ENCODE measurements at regions not wholly inside any gene's neighbourhood (a gene's known extent, or its start where the extent isn't known, plus 50 kb on each side); places are given as distances from the start of the nearest gene placed in this dataset.

DNA sequence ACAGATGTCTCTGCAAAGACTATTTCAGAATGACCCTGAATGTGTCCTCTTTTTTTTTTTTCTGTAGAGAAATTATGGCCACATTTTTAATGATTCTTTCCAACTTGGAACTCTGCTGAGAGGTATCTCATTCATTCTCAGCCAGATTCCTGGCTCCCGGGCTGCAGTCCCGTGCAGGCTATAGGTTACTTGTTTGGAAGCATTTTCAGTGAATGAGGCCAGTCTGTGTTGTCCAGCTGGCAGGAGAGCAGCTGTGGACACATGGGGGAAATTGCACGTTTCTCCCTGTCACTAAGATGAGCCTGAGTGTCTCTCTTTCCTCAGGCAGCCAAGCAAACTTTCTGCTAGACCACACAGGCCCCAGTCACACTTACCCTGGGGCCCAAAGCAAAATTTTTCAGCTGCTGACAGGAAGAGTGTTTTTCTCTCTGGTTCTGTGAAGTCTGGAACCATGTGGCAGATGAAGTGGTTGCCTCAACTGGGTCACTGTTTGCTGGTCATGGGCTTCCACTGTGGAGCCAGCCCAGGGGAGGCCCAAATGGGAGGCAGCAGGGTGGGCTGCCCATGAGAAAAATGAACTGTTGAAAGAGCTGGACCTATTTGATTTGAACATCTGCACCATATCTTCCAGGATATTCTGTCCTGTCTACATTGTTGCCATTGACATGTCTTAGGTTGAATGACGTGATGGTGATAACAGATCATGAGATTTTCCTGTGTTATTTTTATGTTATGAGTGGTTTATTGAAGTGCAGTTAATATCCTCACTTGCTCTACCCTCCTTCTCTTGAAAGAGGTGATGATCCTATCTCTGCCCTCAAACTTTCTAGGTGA, 431.2 kb downstream of the LPIN1 start:
- peak in 1 of 2 experiments; percentile 36 for DNase-seq

GRCh38 chr2:12178289-12179080, 432.1 kb downstream of the LPIN1 start:
- DNase-seq, result no peak

GRCh38 chr2:12180031-12180430, 433.6 kb downstream of the LPIN1 start:
- no peak for DNase-seq

- no peak for DNase-seq
Observed at GRCh38 chr2:12183032-12183645, 436.7 kb downstream of the LPIN1 start.

DNA sequence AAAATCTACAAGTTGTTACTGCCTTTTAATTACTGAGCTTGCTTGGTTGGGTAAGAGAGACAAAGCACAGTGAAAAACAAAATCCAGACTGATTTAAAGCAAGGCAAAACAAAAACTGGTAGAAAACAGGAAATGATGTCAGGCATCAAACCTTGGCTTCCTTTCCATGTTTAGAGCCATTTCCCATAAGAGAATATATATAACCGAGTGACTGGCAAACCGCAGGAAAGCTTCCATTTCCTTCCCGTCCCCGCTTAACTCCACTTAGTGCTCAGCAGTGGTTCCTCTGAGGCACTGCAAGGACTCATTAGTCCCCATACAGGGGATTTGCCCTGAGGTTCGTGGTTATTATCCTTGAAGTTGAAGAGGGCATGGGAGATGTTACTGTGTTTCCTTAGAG, 446.3 kb downstream of the LPIN1 start:
- no peak for DNase-seq

DNA sequence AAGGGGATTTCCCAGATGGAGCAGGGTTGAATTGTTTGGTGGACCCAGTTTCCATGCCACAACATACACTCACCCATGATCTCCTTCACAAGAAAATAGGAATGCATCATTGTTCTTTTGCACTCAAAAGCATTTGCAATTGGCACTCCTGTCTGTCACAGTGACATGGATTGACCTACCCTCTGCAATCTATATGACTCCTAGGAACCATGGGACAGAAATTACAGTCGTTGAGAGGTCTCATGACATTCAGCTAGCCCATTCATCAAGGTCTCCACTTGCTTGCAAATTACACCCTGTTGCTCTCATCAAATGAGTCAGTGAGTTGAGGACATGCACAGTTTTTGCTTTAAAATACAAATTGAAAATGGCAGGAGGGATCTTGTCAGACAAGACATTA, 448.5 kb downstream of the LPIN1 start:
- no peak for DNase-seq

GRCh38 chr2:12196495-12196894, 450.1 kb downstream of the LPIN1 start:
- no peak for DNase-seq

DNA sequence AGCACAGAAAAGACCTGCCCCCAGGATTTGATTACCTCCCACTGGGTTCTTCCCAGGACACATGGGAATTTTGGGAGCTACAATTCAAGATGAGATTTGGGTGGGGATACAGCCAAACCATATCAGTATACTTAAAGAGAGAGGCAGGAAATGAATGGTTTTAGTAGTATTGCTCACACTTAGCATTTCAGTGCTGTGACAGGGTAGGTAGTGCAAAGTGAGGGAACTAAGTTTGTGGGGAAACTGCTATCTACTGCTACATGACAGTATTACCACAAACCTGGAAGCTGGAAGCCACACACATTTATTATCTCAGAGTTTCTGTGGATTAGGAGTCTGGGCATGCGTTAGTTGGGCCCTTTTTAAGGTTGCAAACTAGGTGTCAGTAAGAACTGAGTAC, 450.7 kb downstream of the LPIN1 start:
- no peak for DNase-seq

- DNase-seq, result no peak
Observed at GRCh38 chr2:12199491-12200211, 453.2 kb downstream of the LPIN1 start.

- DNase-seq, result no peak
Observed at GRCh38 chr2:12201369-12201768, 454.9 kb downstream of the LPIN1 start.

GRCh38 chr2:12202313-12203075, 456.1 kb downstream of the LPIN1 start:
- no peak for DNase-seq

DNA sequence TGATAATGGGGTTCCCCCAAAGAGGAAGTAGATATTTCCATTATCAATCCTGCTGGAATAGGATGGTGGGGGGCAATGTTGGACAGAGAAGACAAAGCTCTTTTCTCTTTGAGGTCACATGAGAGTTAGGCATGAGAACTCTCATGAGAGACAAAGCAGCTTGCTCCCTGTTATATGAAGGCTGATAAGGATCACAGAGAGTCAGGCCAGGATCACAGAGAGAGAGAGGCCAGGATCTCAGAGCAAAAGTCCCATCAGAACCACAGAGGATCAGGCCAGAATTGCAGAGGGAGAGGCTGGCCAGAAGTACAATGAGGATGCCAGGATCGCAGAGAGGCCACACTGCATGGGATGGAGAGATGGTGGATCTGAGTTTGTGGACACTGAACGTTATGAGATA, 457.1 kb downstream of the LPIN1 start:
- no peak for DNase-seq

GRCh38 chr2:12205086-12205485, 458.7 kb downstream of the LPIN1 start:
- no peak for DNase-seq

DNA sequence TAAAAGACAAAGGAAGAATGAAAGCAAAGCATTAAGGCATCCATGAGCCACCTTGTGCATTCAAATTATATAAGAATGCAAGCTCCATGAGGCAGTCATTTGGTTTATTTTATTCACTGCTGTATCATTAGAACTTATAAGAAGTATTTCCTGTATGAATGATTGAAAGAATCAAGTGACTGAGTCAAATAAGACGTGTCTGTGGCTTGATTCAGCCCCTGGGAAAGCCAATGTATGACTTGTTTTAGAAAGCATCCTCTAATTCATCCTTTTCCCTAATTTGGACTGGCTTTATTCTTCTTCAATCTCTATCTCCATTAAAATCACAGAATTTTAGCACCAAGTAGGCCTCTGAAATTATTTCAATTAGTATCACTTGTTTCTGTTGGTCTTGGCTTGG, 461.1 kb downstream of the LPIN1 start:
- DNase-seq, result no peak

DNA sequence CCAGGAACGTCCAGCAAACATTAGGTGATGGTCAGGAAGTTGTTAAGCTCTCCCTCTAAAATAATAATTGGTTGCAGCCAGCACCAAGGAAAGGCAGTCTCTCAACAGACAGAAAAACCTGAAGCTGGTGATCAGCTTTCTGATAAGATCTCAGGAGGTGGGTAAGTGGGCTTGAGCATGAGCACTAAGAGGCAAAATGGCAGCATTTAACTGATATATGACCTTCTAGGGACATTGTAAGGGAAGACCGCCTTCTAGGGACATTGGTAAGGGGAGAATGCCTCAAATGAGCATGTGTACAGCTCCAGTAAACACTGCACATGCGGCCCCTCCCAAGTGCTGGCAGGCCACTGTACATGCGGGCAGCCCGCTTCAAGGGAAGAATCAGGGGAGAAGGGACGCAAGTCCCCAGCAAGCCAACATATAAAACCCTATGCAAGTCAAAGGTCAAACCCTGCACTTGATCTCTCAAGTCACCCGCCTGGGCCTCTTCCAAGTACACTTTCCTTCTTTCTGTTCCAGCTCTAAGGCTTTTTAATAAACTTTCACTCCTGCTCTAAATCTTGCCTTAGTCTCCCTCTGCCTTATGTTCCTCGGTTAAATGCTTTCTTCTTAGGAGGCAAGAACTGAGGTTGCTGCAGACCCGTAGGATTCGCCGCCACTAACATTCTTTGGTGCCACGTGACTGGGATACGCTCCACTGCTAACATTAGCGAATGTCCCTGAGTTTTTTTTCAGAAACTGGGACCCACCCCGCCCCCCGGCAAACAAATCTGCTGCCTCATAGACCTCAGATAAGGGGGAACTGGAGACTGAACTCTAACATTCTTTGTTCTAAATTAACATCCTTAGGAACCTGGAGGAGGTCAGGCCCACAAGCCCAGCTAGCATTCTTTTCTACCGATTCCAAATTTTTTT, 463.8 kb downstream of the LPIN1 start:
- no peak for DNase-seq

DNA sequence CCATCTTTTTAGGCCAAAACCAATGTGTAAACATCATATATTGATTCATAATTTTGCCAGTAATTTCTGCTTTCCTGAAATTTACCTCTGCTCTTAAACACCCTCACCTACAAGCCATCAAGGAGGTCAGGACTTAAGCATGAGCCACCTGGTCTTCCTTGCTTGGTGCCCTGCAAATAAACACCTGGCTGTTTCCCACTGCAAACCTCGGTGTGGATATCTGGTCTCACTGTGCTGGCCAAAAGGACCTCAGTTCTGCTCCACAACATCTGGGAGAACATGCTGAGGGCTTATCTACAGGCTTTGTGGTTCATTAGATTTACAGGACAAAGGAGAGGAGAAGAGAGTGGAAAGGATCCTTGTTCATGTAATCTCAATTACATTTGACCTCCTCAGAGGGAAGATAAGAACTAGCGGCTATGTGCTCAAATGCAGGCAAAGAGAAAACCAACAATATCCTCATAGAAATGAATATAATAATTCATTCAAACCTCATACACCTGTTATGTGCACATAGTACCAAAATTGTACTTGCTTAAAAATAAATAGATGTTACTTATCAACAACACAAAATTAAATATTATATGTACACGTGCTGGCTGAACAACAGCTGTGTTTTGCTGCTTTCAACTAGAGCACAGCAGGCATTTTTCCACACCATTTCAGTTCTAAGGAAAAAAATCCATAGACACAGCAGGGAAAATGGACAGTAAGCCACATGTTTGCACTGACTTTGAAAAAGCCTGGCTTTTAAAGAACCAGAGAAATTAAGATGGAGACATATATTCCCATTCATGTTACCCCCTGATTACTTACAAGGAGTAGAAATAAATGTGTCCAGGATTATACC, 465.1 kb downstream of the LPIN1 start:
- no peak for DNase-seq

DNA sequence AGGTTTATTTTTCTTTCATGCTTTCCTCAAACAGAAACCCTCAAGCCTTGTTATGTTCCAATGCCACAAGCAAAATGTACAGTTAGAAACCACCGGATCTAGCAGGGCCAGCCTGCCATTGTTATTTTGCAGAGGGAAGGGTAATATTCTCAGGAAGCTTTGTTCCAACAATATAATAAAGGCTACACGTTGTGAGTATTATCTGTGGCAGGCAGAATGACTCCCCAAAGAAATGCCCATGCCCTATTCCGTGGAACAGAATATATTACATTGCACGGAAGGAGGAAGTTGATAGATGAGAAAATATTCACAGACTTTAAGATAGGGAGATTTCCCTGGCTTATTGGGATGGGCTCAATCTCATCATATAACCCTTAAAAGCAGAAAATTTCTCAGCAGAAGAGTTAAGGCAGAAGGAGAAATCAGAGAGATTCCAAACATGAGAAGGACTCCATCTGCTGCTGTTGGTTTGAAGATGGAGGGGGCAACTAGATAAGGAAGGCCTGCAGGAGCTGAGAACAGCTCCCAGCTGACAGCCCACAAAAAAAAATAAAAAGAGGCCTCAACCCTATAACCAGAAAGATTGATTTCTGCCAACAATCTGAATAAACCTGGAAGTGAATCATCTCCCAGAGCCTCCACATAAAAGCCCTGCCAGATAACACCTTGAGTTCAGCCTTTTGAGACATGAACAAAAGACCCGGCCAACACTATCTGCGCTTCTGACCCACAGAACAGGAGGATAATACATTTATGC, 466.6 kb downstream of the LPIN1 start:
- DNase-seq, result no peak

DNA sequence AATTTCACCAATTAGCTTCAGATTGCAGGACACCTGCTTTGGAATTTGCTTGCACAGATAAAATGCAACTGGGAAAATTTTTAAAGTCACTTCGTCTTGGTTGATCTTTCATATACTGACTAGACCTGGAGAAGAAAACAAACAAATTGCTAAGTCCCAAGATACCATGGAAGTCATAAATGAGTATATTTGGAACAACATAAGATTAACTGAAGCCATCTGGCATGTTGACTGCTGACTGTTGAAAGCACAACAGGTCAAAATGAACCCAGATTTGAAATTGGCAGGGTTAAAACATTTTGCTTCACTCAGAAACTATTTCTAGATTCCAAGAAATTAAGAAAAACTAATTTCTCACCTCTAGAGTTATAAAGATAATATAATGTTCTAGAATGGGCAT, 470.7 kb downstream of the LPIN1 start:
- DNase-seq, result no peak

GRCh38 chr2:12219761-12220160, 473.3 kb downstream of the LPIN1 start:
- DNase-seq, result no peak

All from NCI-H446 (cell line).